ENCODE measurements at regions not wholly inside any gene's neighbourhood (a gene's known extent, or its start where the extent isn't known, plus 50 kb on each side); places are given as distances from the start of the nearest gene placed in this dataset.

- DNase-seq (ENCODE audit: low spot score) = no peak
These were observed 133.9 kb downstream of the FANCF start for GRCh38 chr11:22491555-22492225.

GRCh38 chr11:22479971-22480720, 142.0 kb downstream of the SLC17A6 start:
- DNase-seq (ENCODE audit: low spot score) = no peak

- DNase-seq (ENCODE audit: low spot score) = no peak
These were observed 141.0 kb downstream of the SLC17A6 start for GRCh38 chr11:22479208-22479607.

- DNase-seq (ENCODE audit: low spot score) = no peak
These were observed 140.0 kb downstream of the SLC17A6 start for GRCh38 chr11:22478169-22478568.

GRCh38 chr11:22477312-22477711, 139.1 kb downstream of the SLC17A6 start:
- DNase-seq (ENCODE audit: low spot score) = no peak

- DNase-seq (ENCODE audit: low spot score) = no peak
These were observed 138.4 kb downstream of the SLC17A6 start for GRCh38 chr11:22476589-22476988.

GRCh38 chr11:22474616-22475015, 136.4 kb downstream of the SLC17A6 start:
- DNase-seq (ENCODE audit: low spot score) = no peak

GRCh38 chr11:22473586-22473985, 135.4 kb downstream of the SLC17A6 start:
- DNase-seq (ENCODE audit: low spot score) = no peak

- no peak for DNase-seq (ENCODE audit: low spot score)
These were observed 134.1 kb downstream of the SLC17A6 start for GRCh38 chr11:22472306-22472705.

GRCh38 chr11:22471385-22471784, 133.2 kb downstream of the SLC17A6 start:
- no peak for DNase-seq (ENCODE audit: low spot score)

- no peak for DNase-seq (ENCODE audit: low spot score)
These were observed 129.6 kb downstream of the SLC17A6 start for GRCh38 chr11:22467741-22468140.

GRCh38 chr11:22467248-22467647, 129.1 kb downstream of the SLC17A6 start:
- no peak for DNase-seq (ENCODE audit: low spot score)

GRCh38 chr11:22466809-22467208, 128.6 kb downstream of the SLC17A6 start:
- no peak for DNase-seq (ENCODE audit: low spot score)

- DNase-seq (ENCODE audit: low spot score) = no peak
These were observed 128.2 kb downstream of the SLC17A6 start for GRCh38 chr11:22466351-22466750.

GRCh38 chr11:22465620-22466019, 127.4 kb downstream of the SLC17A6 start:
- DNase-seq (ENCODE audit: low spot score) = no peak

- DNase-seq (ENCODE audit: low spot score) = no peak
These were observed 123.4 kb downstream of the SLC17A6 start for GRCh38 chr11:22461626-22462025.

- DNase-seq (ENCODE audit: low spot score) = no peak
These were observed 122.0 kb downstream of the SLC17A6 start for GRCh38 chr11:22460181-22460580.

GRCh38 chr11:22459048-22459447, 120.9 kb downstream of the SLC17A6 start:
- no peak for DNase-seq (ENCODE audit: low spot score)

GRCh38 chr11:22458161-22458560, 120.0 kb downstream of the SLC17A6 start:
- DNase-seq (ENCODE audit: low spot score) = no peak

- DNase-seq (ENCODE audit: low spot score) = no peak
These were observed 119.0 kb downstream of the SLC17A6 start for GRCh38 chr11:22456993-22457762.

- DNase-seq (ENCODE audit: low spot score) = no peak
These were observed 116.4 kb downstream of the SLC17A6 start for GRCh38 chr11:22454461-22455090.

GRCh38 chr11:22449441-22449840, 111.3 kb downstream of the SLC17A6 start:
- DNase-seq (ENCODE audit: low spot score) = no peak
